NT2/D1 (cell line): ENCODE measurements at regions not wholly inside any gene's neighbourhood (a gene's known extent, or its start where the extent isn't known, plus 50 kb on each side); places are given as distances from the start of the nearest gene placed in this dataset.

Experiments
- SUZ12 ChIP-seq: IDR thresholded peaks from 2 replicates; pipeline ENCODE4 v1.6.1; 2011; ENCODE audit not compliant: insufficient read length, insufficient read depth; ENCODE audit errors: extremely low read depth
- ZNF274 ChIP-seq: IDR thresholded peaks from 2 replicates; pipeline ENCODE4 v1.6.1; 2011; ENCODE audit warnings: mild to moderate bottlenecking, low read depth, low read length

GRCh38 chr9:88722753-88723152, 187.8 kb downstream of the NXNL2 start:
- no peak for TF ChIP-seq ZNF274
- no peak for TF ChIP-seq SUZ12
